Sigmoid colon (tissue), 6 donors: ENCODE measurements at regions not wholly inside any gene's neighbourhood (a gene's known extent, or its start where the extent isn't known, plus 50 kb on each side); places are given as distances from the start of the nearest gene placed in this dataset.

Experiments used
- DNase-seq: peaks from one replicate; pipeline ENCODE4 v3.0.0-alpha.2; 2019
- H3K27ac ChIP-seq, 4 donors: fragments of 200-600 bp; sonication (generic); one replicate each; pipeline ENCODE4 v1.5.1; 2016 to 2019; ENCODE audit warnings: mild to moderate bottlenecking in 1 of 4
- H3K27me3 ChIP-seq, 3 donors: fragments of 200-600 bp; sonication (generic); one replicate each; pipeline ENCODE4 v1.5.1; 2019; ENCODE audit warnings: mild to moderate bottlenecking in 1 of 3
- H3K36me3 ChIP-seq, 4 donors: fragments of 200-600 bp; sonication (generic); one replicate each; pipeline ENCODE4 v1.5.1; 2016 to 2019
- H3K4me1 ChIP-seq, 4 donors: fragments of 200-600 bp; sonication (generic); one replicate each; pipeline ENCODE4 v1.5.1; 2017 to 2019
- H3K4me3 ChIP-seq, 4 donors: fragments of 200-600 bp; sonication (generic); one replicate each; pipeline ENCODE4 v1.5.1; 2017 to 2019; ENCODE audit warnings: mild to moderate bottlenecking in 2 of 4, moderate library complexity in 1 of 4
- H3K9me3 ChIP-seq, 4 donors: fragments of 200-600 bp in 3 of 4; sonication (generic) in 3 of 4; one replicate each; pipeline versions ENCODE4 v1.5.1 to v1.6.1; 2013 to 2019
- EP300 ChIP-seq, 4 donors: sonication (generic); formaldehyde crosslinking; IDR thresholded peaks; one replicate each; pipeline ENCODE4 v1.6.1; 2017; ENCODE audit warnings: antibody characterized with exemption in 4 of 4
- POLR2A ChIP-seq, 2 donors: fragments of 450-650 bp; IDR thresholded peaks; one replicate each; pipeline ENCODE4 v1.6.1; 2016; ENCODE audit warnings: antibody characterized with exemption in 2 of 2, mild to moderate bottlenecking in 2 of 2, moderate library complexity in 2 of 2
- POLR2AphosphoS5 ChIP-seq, 4 donors: sonication (generic); formaldehyde crosslinking; IDR thresholded peaks; one replicate each; pipeline ENCODE4 v1.6.1; 2017; ENCODE audit warnings: antibody characterized with exemption in 4 of 4
- WGBS, 2 donors: extraction: QIAGEN DNeasy Blood & Tissue Kit; methylation state at CpG; one replicate each; pipeline ENCODE4 v1.1.7; 2013; 5-methylcytosine and 5-hydroxymethylcytosine counted together
- intact Hi-C: fragments of 100-400 bp; cut with DNase I; formaldehyde crosslinking; loops from one replicate; pipeline ENCODE4 v1.15.1; 2023
- TF ChIP-seq, protein P1 (sequence below), 4 experiments: fragments of 450-650 bp in 3 of 4; fragments of 200-600 bp in 1 of 4; IDR thresholded peaks; one replicate each; pipeline ENCODE4 v1.5.1; 2016 to 2019; ENCODE audit warnings: antibody characterized with exemption in 4 of 4, mild to moderate bottlenecking in 3 of 4, moderate library complexity in 2 of 4
- donor health status: healthy with polysubstance abuse.
- donor health status: healthy.

DNA sequence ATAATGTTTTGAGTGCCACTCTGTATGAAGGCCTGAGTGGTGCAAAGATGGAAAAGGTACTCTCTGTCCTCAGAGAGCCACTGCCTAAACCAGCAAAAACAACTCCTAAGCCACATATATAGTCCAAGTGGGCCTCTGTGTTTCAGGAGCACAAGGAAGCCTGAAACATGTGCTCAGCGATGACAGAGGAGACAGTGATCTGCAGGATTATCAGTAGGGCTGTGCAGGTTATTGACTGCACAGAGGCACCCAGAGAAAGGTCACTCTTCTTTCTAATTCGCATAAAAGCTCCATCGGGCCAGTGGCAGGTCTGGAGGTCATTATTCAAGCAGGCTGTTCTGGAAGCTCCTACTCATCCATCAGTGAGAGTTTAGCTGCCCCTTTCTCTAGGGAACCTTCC lies 361.9 kb downstream of the BCL11B start:
- H3K4me1 ChIP-seq = peaks cover 0 to 10% (median 4%) of the 10 kb centered on the region in 4 donors
- H3K27ac ChIP-seq = no peak overlapping the region
- TF ChIP-seq POLR2AphosphoS5 (IDR thresholded peaks at IDR 0.05) = no peak
- no peak for TF ChIP-seq EP300 (IDR thresholded peaks at IDR 0.05)
- TF ChIP-seq, protein P1, sequence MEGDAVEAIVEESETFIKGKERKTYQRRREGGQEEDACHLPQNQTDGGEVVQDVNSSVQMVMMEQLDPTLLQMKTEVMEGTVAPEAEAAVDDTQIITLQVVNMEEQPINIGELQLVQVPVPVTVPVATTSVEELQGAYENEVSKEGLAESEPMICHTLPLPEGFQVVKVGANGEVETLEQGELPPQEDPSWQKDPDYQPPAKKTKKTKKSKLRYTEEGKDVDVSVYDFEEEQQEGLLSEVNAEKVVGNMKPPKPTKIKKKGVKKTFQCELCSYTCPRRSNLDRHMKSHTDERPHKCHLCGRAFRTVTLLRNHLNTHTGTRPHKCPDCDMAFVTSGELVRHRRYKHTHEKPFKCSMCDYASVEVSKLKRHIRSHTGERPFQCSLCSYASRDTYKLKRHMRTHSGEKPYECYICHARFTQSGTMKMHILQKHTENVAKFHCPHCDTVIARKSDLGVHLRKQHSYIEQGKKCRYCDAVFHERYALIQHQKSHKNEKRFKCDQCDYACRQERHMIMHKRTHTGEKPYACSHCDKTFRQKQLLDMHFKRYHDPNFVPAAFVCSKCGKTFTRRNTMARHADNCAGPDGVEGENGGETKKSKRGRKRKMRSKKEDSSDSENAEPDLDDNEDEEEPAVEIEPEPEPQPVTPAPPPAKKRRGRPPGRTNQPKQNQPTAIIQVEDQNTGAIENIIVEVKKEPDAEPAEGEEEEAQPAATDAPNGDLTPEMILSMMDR (IDR thresholded peaks at IDR 0.05) = no peak
- TF ChIP-seq POLR2A (IDR thresholded peaks at IDR 0.05) = no peak
- no peaks in the 10 kb centered on the region for H3K36me3 ChIP-seq
- H3K9me3 ChIP-seq = no peaks in the 10 kb centered on the region
- H3K27me3 ChIP-seq = no peaks in the 10 kb centered on the region
- DNase-seq = no peak
- intact Hi-C loops = no loop called here
- 93 to 95% methylated on average over 3 of the region's 3 CpGs for WGBS, 2 donors
- H3K4me3 ChIP-seq = no peak overlapping the region

DNA sequence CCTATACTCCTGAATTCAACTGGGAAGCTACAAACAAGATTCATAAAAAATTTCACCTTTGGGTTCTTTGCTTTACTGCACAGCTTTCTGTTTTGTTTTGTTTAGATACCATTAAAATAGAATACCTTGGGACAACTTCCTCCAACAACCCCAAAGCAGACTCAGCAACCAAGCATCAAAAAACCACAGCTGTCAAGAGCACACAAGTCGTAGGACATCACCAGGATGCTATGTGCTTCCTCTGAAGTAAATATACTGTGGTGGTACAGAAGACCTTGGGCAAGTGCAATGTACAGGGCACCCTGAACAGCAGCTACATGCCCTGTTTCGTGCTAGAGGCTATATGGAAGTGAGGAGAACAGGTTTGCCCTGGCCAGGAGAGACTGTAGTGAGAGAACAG lies 359.3 kb downstream of the BCL11B start:
- DNase-seq = no peak
- Histone ChIP-seq H3K9me3 (no peaks in the 10 kb centered on the region), H3K27ac (no peak overlapping the region), H3K4me3 (no peak overlapping the region), H3K4me1 (no peaks in the 10 kb centered on the region), H3K36me3 (no peaks in the 10 kb centered on the region), H3K27me3 (no peaks in the 10 kb centered on the region)
- no peak for TF ChIP-seq POLR2A (IDR thresholded peaks at IDR 0.05)
- TF ChIP-seq, protein P1 (IDR thresholded peaks at IDR 0.05) = no peak
- TF ChIP-seq EP300 (IDR thresholded peaks at IDR 0.05) = no peak
- no peak for TF ChIP-seq POLR2AphosphoS5 (IDR thresholded peaks at IDR 0.05)
- intact Hi-C loops = no loop called here
- 47 to 78% methylated on average over 2 of the region's 2 CpGs for WGBS, 2 donors

DNA sequence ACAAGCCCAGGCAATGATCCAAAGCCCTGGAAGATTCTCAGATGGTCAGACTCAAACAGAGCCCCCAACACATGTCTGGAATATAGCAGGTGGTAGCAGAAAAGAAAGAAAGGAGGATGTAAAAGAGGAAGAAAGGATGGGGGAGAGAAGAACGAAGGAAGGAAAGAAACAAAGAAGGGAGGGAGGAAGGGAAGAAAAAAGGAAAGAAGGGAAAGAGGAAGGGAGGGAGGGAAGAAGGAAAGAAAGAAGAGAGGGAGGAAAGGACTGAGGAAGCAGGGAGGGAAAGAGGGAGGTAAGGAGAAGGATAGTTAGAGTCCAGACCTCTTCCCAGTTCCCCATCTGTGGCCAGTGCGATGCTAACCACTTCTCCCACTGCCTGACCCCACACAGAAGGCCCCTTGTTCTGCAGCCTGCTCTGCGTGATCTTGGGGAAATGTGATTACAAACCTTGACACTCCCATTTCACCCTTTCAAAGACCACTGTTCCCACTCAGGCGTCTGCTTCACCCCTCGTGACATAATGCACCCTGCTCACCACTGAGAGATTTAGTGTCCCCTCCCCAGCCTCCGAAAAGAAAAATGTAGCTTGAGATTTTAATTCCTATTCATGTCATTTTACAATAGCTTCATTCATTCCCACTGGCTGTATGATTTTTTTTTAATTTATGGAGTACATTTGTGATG lies 357.9 kb downstream of the BCL11B start:
- no peaks in the 10 kb centered on the region for H3K36me3 ChIP-seq
- WGBS, 2 donors = 69 to 79% methylated on average over 6 of the region's 6 CpGs
- no peak overlapping the region for H3K4me3 ChIP-seq
- no peaks in the 10 kb centered on the region for H3K9me3 ChIP-seq
- H3K27me3 ChIP-seq = no peaks in the 10 kb centered on the region
- no peak overlapping the region for H3K27ac ChIP-seq
- DNase-seq = no peak
- TF ChIP-seq POLR2A (IDR thresholded peaks at IDR 0.05) (no peak), EP300 (IDR thresholded peaks at IDR 0.05) (no peak), POLR2AphosphoS5 (IDR thresholded peaks at IDR 0.05) (no peak)
- TF ChIP-seq, protein P1 (IDR thresholded peaks at IDR 0.05) = no peak
- no peaks in the 10 kb centered on the region for H3K4me1 ChIP-seq
- intact Hi-C loops = no loop called here

DNA sequence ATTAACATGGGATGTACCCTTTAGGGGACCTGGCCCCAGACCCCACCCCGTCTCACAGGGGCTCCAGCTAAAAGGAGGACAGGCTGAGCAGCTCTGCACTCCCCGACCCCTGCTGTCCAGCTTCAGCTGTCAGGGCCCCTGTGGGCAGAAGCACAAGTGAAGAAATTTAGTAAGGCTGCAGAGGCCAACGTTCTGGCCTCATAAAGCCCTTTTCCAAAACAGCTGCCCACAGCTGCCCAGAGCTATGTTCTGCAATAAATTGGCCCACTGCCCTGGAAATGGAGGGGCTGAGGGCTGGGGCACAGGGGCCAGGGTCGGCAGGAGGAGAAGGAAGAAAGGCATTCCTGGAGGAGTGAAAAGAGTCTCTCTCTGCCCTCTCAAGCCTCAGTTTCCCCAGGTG lies 357.1 kb downstream of the BCL11B start:
- Histone ChIP-seq H3K27me3 (no peaks in the 10 kb centered on the region), H3K4me3 (no peak overlapping the region), H3K36me3 (no peaks in the 10 kb centered on the region), H3K9me3 (no peaks in the 10 kb centered on the region), H3K27ac (no peak overlapping the region), H3K4me1 (no peaks in the 10 kb centered on the region)
- intact Hi-C loops = no loop called here
- WGBS, 2 donors = 43 to 51% methylated on average over 4 of the region's 4 CpGs
- no peak for TF ChIP-seq POLR2AphosphoS5 (IDR thresholded peaks at IDR 0.05)
- no peak for TF ChIP-seq EP300 (IDR thresholded peaks at IDR 0.05)
- DNase-seq = no peak

DNA sequence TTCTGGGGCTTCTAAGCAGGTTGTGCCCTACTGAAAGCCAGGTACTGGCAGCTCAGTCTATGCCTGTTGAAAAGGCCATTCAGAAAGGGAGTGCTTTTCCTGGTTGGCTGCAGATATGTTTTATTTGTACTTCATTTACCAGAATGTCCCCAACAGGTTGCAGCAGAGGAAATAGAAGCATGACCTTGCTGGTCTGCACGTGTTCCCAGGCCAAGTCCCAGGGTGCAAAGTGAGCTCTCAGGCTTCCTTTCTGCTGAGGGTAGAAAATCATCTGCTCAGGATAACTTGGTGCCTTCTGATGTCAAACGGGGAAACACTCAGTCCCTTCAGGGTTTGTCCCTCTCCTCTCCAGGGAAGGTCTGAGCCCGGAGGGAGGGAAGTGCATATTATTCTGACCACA lies 356.4 kb downstream of the BCL11B start:
- WGBS, 2 donors = 34 to 48% methylated on average over 3 of the region's 3 CpGs
- H3K4me3 ChIP-seq = no peak overlapping the region
- intact Hi-C loops = no loop called here
- TF ChIP-seq POLR2AphosphoS5 (IDR thresholded peaks at IDR 0.05) (no peak), EP300 (IDR thresholded peaks at IDR 0.05) (no peak), POLR2A (IDR thresholded peaks at IDR 0.05) (no peak)
- TF ChIP-seq, protein P1 (IDR thresholded peaks at IDR 0.05) = no peak
- H3K36me3 ChIP-seq = no peaks in the 10 kb centered on the region
- no peaks in the 10 kb centered on the region for H3K27me3 ChIP-seq
- no peak for DNase-seq
- no peak overlapping the region for H3K27ac ChIP-seq
- H3K4me1 ChIP-seq = no peaks in the 10 kb centered on the region
- no peaks in the 10 kb centered on the region for H3K9me3 ChIP-seq
